Gastroesophageal sphincter (tissue), 3 donors: ENCODE measurements at regions not wholly inside any gene's neighbourhood (a gene's known extent, or its start where the extent isn't known, plus 50 kb on each side); places are given as distances from the start of the nearest gene placed in this dataset.

Source experiments
- CTCF ChIP-seq, 4 experiments: fragments of 200-600 bp in 2 of 4; fragments of 450-650 bp in 2 of 4; sonication (generic) in 1 of 4; IDR thresholded peaks; one replicate each; pipeline ENCODE4 v1.5.1; 2017 to 2019; ENCODE audit warnings: antibody characterized with exemption in 4 of 4, mild to moderate bottlenecking in 2 of 4, moderate library complexity in 2 of 4
- EP300 ChIP-seq: sonication (generic); formaldehyde crosslinking; IDR thresholded peaks from one replicate; pipeline ENCODE4 v1.6.1; 2017; ENCODE audit warnings: antibody characterized with exemption, mild to moderate bottlenecking
- POLR2A ChIP-seq, 2 donors: fragments of 450-650 bp; IDR thresholded peaks; one replicate each; pipeline ENCODE4 v1.6.1; 2017; ENCODE audit warnings: antibody characterized with exemption in 2 of 2, mild to moderate bottlenecking in 2 of 2, moderate library complexity in 1 of 2
- POLR2AphosphoS5 ChIP-seq: sonication (generic); formaldehyde crosslinking; IDR thresholded peaks from one replicate; pipeline ENCODE4 v1.6.1; 2017; ENCODE audit warnings: antibody characterized with exemption

GRCh38 chr1:185367218-185367617 lies 50.2 kb upstream of the IVNS1ABP start:
- TF ChIP-seq POLR2AphosphoS5 (no peak), CTCF (IDR thresholded peaks at IDR 0.05) (no peak), EP300 (no peak), POLR2A (IDR thresholded peaks at IDR 0.05) (no peak)
